Keratinocyte (primary cell): ENCODE measurements at regions not wholly inside any gene's neighbourhood (a gene's known extent, or its start where the extent isn't known, plus 50 kb on each side); places are given as distances from the start of the nearest gene placed in this dataset.

Experiments used
- DNase-seq: peaks from one replicate; pipeline ENCODE4 v3.0.0-alpha.2; 2011; ENCODE audit warnings: low read depth, missing footprints, low spot score
- FAIRE-seq: peaks from 2 replicates; lab custom pipeline; 2011; peaks lifted over from hg19 to GRCh38; lab: Jason Lieb, UNC
- H2AFZ ChIP-seq: 2 replicates; pipeline ENCODE4 v1.6.0; 2012; ENCODE audit warnings: low read length, control low read depth, inconsistent platforms; ENCODE audit not compliant: control insufficient read depth
- H3K27ac ChIP-seq: 2 replicates; pipeline ENCODE4 v1.5.1; 2011; ENCODE audit warnings: low read length; ENCODE audit not compliant: control insufficient read depth, insufficient read depth
- H3K27me3 ChIP-seq: 3 replicates; pipeline ENCODE4 v1.6.0; 2011; ENCODE audit warnings: low read length; ENCODE audit not compliant: control insufficient read depth, insufficient read depth; ENCODE audit errors: extremely low read depth
- H3K36me3 ChIP-seq, 2 experiments: 2 replicates in 1 of 2; 3 replicates in 1 of 2; pipeline ENCODE4 v1.5.1; 2011; ENCODE audit warnings: low read length in 2 of 2, mild to moderate bottlenecking in 1 of 2; ENCODE audit not compliant: control insufficient read depth in 2 of 2, insufficient read depth in 2 of 2; ENCODE audit errors: extremely low read depth in 1 of 2
- H3K4me1 ChIP-seq: 3 replicates; pipeline ENCODE4 v1.5.1; 2011; ENCODE audit warnings: low read length; ENCODE audit not compliant: control insufficient read depth, insufficient read depth; ENCODE audit errors: extremely low read depth
- H3K4me2 ChIP-seq: 3 replicates; pipeline ENCODE4 v1.6.0; 2011; ENCODE audit warnings: low read depth, low read length; ENCODE audit not compliant: control insufficient read depth, insufficient read depth; ENCODE audit errors: extremely low read depth
- H3K4me3 ChIP-seq, 3 experiments: fragments of 200-600 bp in 1 of 3; sonication (generic) in 1 of 3; 2 replicates in 2 of 3; 3 replicates in 1 of 3; pipeline ENCODE4 v1.5.1; 2011 to 2016; ENCODE audit warnings: low read length in 3 of 3, mild to moderate bottlenecking in 3 of 3, control low read depth in 2 of 3, inconsistent platforms in 1 of 3, low read depth in 1 of 3, mixed read lengths in 1 of 3, mixed run types in 1 of 3, moderate library complexity in 1 of 3; ENCODE audit not compliant: control insufficient read depth in 2 of 3, insufficient read depth in 2 of 3; ENCODE audit errors: extremely low read depth in 1 of 3
- H3K79me2 ChIP-seq: 2 replicates; pipeline ENCODE4 v1.6.0; 2012; ENCODE audit warnings: low read length; ENCODE audit not compliant: control insufficient read depth, insufficient read depth
- H3K9ac ChIP-seq: 3 replicates; pipeline ENCODE4 v1.6.0; 2011; ENCODE audit warnings: low read length; ENCODE audit not compliant: control insufficient read depth, insufficient read depth; ENCODE audit errors: extremely low read depth
- H3K9me1 ChIP-seq: 3 replicates; pipeline ENCODE4 v1.6.0; 2011; ENCODE audit warnings: low read length; ENCODE audit not compliant: control insufficient read depth, insufficient read depth; ENCODE audit errors: extremely low read depth
- H3K9me3 ChIP-seq: 2 replicates; pipeline ENCODE4 v1.5.1; 2012; ENCODE audit warnings: low read depth, low read length; ENCODE audit not compliant: control insufficient read depth
- H4K20me1 ChIP-seq: 3 replicates; pipeline ENCODE4 v1.6.0; 2011; ENCODE audit warnings: low read length; ENCODE audit not compliant: control insufficient read depth, insufficient read depth; ENCODE audit errors: extremely low read depth
- CTCF ChIP-seq, 3 experiments: IDR thresholded peaks in 1 of 3; conservative IDR thresholded peaks in 1 of 3; optimal IDR thresholded peaks in 1 of 3; 2 replicates in 2 of 3; 3 replicates in 1 of 3; pipeline versions ENCODE3 to v1.5.1; 2011; ENCODE audit warnings: low read length in 3 of 3, mild to moderate bottlenecking in 3 of 3, moderate library complexity in 2 of 3, control low read depth in 1 of 3, inconsistent platforms in 1 of 3; ENCODE audit not compliant: insufficient read depth in 2 of 3; ENCODE audit errors: extremely low read depth in 1 of 3
- EZH2 ChIP-seq: IDR thresholded peaks from one replicate; pipeline ENCODE4 v1.6.1; 2012; ENCODE audit warnings: inconsistent platforms, mild to moderate bottlenecking, low read length, moderate library complexity
- dilution Hi-C: fragments of 300-500 bp; cut with MboI; formaldehyde crosslinking; loops from one replicate; pipeline ENCODE4 v1.7.0; 2020; ENCODE audit warnings: low sequenced_read_pairs; ENCODE audit not compliant: extremely low pct_ligation_motif_present

- DNase-seq (no peak), FAIRE-seq (no peak)
- H2AFZ ChIP-seq, result no peak overlapping the region
- H3K4me2 ChIP-seq, result no peak overlapping the region
- H3K79me2 ChIP-seq, result no peaks in the 10 kb centered on the region
- dilution Hi-C loops, result no loop called here
- H4K20me1 ChIP-seq, result no peaks in the 10 kb centered on the region
- TF ChIP-seq EZH2, result no peak
- no peak for TF ChIP-seq CTCF (optimal IDR thresholded peaks at IDR 0.05 in 1 of 3, IDR thresholded peaks at IDR 0.05 in 1 of 3, conservative IDR thresholded peaks at IDR 0.05 in 1 of 3; ENCODE audit: extremely low read depth in 1 of 3, insufficient read depth in 2 of 3, low read length in 3 of 3)
- H3K4me1 ChIP-seq, result no peaks in the 10 kb centered on the region
- no peak overlapping the region for H3K4me3 ChIP-seq
- no peaks in the 10 kb centered on the region for H3K27me3 ChIP-seq
- no peaks in the 10 kb centered on the region for H3K36me3 ChIP-seq
- H3K9ac ChIP-seq, result no peak overlapping the region
- no peaks in the 10 kb centered on the region for H3K9me3 ChIP-seq
- no peaks in the 10 kb centered on the region for H3K9me1 ChIP-seq
- H3K27ac ChIP-seq, result no peak overlapping the region
Measured at GRCh38 chr14:29317423-29317822, 550.8 kb downstream of the FOXG1 start.

- H4K20me1 ChIP-seq, result no peaks in the 10 kb centered on the region
- H3K36me3 ChIP-seq, result no peaks in the 10 kb centered on the region
- H2AFZ ChIP-seq, result no peak overlapping the region
- no peaks in the 10 kb centered on the region for H3K9me3 ChIP-seq
- H3K9ac ChIP-seq, result no peak overlapping the region
- H3K4me1 ChIP-seq, result no peaks in the 10 kb centered on the region
- no peaks in the 10 kb centered on the region for H3K27me3 ChIP-seq
- no peaks in the 10 kb centered on the region for H3K79me2 ChIP-seq
- H3K4me3 ChIP-seq, result no peak overlapping the region
- H3K4me2 ChIP-seq, result no peak overlapping the region
- no peak for FAIRE-seq
- dilution Hi-C loops, result no loop called here
- TF ChIP-seq EZH2, result no peak
- no peak for TF ChIP-seq CTCF (optimal IDR thresholded peaks at IDR 0.05 in 1 of 3, IDR thresholded peaks at IDR 0.05 in 1 of 3, conservative IDR thresholded peaks at IDR 0.05 in 1 of 3; ENCODE audit: extremely low read depth in 1 of 3, insufficient read depth in 2 of 3, low read length in 3 of 3)
- no peak overlapping the region for H3K27ac ChIP-seq
- DNase-seq, result no peak
- no peaks in the 10 kb centered on the region for H3K9me1 ChIP-seq
Measured at GRCh38 chr14:29320286-29320685, 553.7 kb downstream of the FOXG1 start.
